ENCODE measurements at regions not wholly inside any gene's neighbourhood (a gene's known extent, or its start where the extent isn't known, plus 50 kb on each side); places are given as distances from the start of the nearest gene placed in this dataset.

DNA sequence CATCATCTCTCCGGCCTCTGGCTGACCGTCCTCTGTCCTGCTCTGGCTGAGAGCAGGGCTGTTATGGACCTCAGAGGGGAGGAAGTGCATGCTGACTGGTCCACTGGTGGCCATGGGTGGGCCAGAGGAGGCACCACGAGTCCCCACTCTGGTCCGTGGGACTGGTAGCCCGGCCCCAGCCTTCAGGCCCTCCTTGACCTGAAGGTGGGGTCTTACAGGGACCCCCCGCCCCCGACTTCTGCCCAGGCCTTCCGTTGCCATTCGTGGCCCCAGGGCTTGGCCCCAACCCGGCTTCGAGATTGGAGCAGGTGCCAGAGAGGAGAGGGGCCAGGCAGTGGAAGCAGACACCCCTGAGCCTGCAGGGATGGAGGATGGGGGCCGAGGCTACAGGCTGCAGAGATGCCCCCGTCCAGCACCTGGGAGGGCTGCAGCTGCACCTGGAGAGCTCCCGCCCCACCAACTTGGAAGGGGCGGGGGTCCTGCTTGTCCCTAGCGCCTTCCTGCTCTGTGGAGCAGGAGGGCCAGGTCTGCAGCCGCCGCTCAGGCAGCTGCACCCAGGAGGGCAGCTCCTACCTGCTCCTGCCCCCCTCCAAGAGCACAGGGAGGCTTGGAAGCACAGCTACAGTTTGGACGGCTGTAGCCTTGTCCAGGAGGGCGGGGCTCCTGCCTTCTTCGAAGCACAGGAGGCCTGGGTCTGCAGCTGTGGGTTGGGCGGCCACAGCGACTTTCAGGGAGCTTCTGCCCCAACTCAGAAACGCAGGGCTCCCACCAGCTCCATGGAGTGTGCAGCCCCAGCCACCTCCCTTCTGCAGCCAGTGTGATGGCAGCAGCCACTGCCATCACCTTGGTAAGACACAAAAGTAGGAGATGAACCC, 142.5 kb downstream of the KLF13 start:
- no peak for DNase-seq (ENCODE audit: low read depth, low spot score)

GRCh38 chr15:31469786-31470525, 143.3 kb downstream of the KLF13 start:
- no peak overlapping the region for H3K27ac ChIP-seq

More for the DNA sequence above, 142.5 kb downstream of the KLF13 start:
- no peak overlapping the region for H3K4me3 ChIP-seq
- no peak overlapping the region for H3K9ac ChIP-seq (ENCODE audit: insufficient read length)
- TF ChIP-seq EZH2 (IDR thresholded peaks at IDR 0.05) (no peak), FOXP2 (optimal IDR thresholded peaks at IDR 0.05; ENCODE audit: control extremely low read depth, extremely low read length, insufficient read depth) (no peak), POLR2AphosphoS5 (IDR thresholded peaks at IDR 0.05; ENCODE audit: borderline replicate concordance, low read depth, low read length) (no peak)
- H3K36me3 ChIP-seq (ENCODE audit: insufficient read depth, low read length): no peaks in the 10 kb centered on the region
- no peaks in the 10 kb centered on the region for H3K9me3 ChIP-seq (ENCODE audit: low read depth, low read length)
- H3K27ac ChIP-seq: no peak overlapping the region

GRCh38 chr15:31470756-31471155, 144.1 kb downstream of the KLF13 start:
- H3K9ac ChIP-seq (ENCODE audit: insufficient read length): no peak overlapping the region
- H3K27ac ChIP-seq: no peak overlapping the region
- no peaks in the 10 kb centered on the region for H3K36me3 ChIP-seq (ENCODE audit: insufficient read depth, low read length)
- no peak overlapping the region for H3K4me3 ChIP-seq
- DNase-seq (ENCODE audit: low read depth, low spot score): no peak
- TF ChIP-seq POLR2AphosphoS5 (IDR thresholded peaks at IDR 0.05; ENCODE audit: borderline replicate concordance, low read depth, low read length) (no peak), EZH2 (IDR thresholded peaks at IDR 0.05) (no peak), FOXP2 (optimal IDR thresholded peaks at IDR 0.05; ENCODE audit: control extremely low read depth, extremely low read length, insufficient read depth) (no peak)
- no peaks in the 10 kb centered on the region for H3K9me3 ChIP-seq (ENCODE audit: low read depth, low read length)

More at GRCh38 chr15:31469786-31470525, 143.3 kb downstream of the KLF13 start:
- no peak overlapping the region for H3K9ac ChIP-seq (ENCODE audit: insufficient read length)
- H3K4me3 ChIP-seq: no peak overlapping the region
- TF ChIP-seq FOXP2 (optimal IDR thresholded peaks at IDR 0.05; ENCODE audit: control extremely low read depth, extremely low read length, insufficient read depth) (no peak), EZH2 (IDR thresholded peaks at IDR 0.05) (no peak), POLR2AphosphoS5 (IDR thresholded peaks at IDR 0.05; ENCODE audit: borderline replicate concordance, low read depth, low read length) (no peak)
- no peaks in the 10 kb centered on the region for H3K36me3 ChIP-seq (ENCODE audit: insufficient read depth, low read length)
- H3K9me3 ChIP-seq (ENCODE audit: low read depth, low read length): no peaks in the 10 kb centered on the region
- no peak for DNase-seq (ENCODE audit: low read depth, low spot score)

DNA sequence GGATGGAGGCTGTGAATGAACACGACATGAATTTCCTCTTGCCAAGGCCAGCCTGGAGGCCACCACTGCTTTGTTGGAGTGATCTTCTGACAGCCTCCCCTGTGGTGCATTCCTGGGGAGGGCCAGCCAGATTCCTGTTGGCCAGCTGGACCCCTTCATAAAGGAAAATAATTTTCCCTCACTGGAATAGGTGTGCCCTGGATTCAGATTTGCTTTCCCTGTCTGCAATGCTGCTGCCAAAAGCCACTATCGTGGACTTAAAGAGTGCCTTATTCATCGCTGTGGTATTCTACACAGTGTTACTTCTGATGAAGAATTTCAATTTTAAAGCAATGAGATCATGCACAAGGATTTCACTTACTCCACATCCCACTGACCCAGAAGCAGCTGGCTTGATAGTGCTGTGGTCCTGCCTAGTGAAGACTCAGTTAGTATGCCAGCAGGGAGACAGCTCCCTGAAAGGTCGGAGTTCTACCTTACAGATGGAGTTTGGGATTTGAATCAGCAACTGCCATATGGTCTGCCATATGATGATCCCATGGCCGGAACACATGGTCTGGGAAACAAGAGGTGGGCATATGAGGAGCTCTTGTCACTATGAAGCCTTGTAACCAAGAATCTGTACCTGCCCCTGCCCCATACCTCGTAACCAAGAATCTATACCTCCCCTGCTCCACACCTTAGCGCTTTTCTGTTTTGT, 145.2 kb downstream of the KLF13 start:
- no peak overlapping the region for H3K4me3 ChIP-seq
- DNase-seq (ENCODE audit: low read depth, low spot score): no peak

DNA sequence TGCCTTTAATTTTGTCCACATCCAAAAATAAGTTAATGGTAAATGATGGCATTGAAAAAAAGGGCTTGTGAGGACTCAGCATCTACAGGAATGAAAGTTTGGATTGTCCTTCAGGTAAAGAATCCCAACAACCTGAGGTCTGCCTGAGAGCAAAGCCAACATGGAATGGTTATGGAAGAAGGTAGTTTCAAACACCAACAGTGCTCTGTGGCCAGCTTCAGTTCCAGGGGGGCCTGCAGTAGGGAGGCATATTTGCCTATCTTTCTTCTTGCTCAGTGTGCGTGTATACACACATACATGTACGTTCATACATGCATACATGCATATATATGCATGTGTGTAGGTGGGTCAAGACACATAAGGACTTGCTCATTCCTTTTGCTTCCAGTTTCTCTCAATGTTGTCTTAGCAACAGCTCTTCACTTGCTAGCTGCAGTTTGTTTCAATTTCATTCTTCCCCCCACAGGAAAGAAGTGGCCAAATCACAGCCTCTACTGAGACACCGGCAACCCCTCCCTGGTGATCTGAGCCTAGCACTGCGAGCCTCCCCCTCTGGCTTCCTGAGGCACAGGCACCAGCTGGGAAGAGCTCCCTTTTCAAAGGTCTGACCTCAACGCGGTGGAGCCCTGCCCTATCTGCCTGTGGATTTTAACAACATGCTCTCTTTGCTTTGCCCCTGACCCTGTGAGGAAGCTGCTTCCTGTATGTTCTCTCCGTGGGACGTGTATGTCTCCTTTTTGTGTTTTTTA, 146.2 kb downstream of the KLF13 start:
- no peak for DNase-seq (ENCODE audit: low read depth, low spot score)
- no peak for TF ChIP-seq FOXP2 (optimal IDR thresholded peaks at IDR 0.05; ENCODE audit: control extremely low read depth, extremely low read length, insufficient read depth)
- TF ChIP-seq EZH2 (IDR thresholded peaks at IDR 0.05): no peak
- no peak for TF ChIP-seq POLR2AphosphoS5 (IDR thresholded peaks at IDR 0.05; ENCODE audit: borderline replicate concordance, low read depth, low read length)
- Histone ChIP-seq H3K4me3 (no peak overlapping the region), H3K36me3 (ENCODE audit: insufficient read depth, low read length) (no peaks in the 10 kb centered on the region), H3K9ac (ENCODE audit: insufficient read length) (no peak overlapping the region), H3K27ac (no peak overlapping the region), H3K9me3 (ENCODE audit: low read depth, low read length) (no peaks in the 10 kb centered on the region)

More for the DNA sequence above, 145.2 kb downstream of the KLF13 start:
- Histone ChIP-seq H3K9me3 (ENCODE audit: low read depth, low read length) (no peaks in the 10 kb centered on the region), H3K36me3 (ENCODE audit: insufficient read depth, low read length) (no peaks in the 10 kb centered on the region), H3K9ac (ENCODE audit: insufficient read length) (no peak overlapping the region), H3K27ac (no peak overlapping the region)
- TF ChIP-seq FOXP2 (optimal IDR thresholded peaks at IDR 0.05; ENCODE audit: control extremely low read depth, extremely low read length, insufficient read depth) (no peak), POLR2AphosphoS5 (IDR thresholded peaks at IDR 0.05; ENCODE audit: borderline replicate concordance, low read depth, low read length) (no peak), EZH2 (IDR thresholded peaks at IDR 0.05) (no peak)

DNA sequence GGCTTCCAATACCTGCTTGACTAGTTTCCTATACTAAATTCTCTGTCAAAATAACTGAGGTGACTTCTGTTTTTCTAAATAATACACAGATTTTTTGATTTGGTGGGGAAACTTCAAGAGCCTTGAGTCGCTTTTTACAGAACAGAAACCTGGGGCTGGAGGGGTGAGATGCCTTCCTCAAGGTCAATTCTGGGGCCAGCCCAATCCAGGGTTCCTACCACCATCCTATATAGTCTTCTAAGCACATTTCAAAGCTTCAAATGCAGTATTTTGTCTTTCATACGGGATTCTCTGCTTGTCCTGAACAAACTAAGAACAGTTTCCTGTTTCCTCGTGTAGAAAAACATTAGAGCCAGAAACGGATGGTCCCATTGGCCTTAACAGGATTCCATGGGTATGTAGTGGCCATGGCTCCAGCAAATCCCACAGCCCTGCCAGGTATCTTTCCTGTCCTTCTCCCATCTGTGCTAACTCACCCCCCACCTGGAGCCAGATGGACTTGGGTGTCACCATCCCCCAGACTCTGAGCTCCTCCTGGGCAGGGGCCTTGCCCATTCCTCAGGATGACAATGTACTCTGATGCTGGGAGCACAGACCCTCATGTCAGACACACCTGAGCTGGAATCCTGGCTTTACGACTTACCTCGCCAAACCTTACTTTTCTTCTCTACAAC, 146.9 kb downstream of the KLF13 start:
- H3K4me3 ChIP-seq: no peak overlapping the region

More for the DNA sequence above, 146.9 kb downstream of the KLF13 start:
- Histone ChIP-seq H3K36me3 (ENCODE audit: insufficient read depth, low read length) (no peaks in the 10 kb centered on the region), H3K27ac (no peak overlapping the region), H3K9ac (ENCODE audit: insufficient read length) (no peak overlapping the region), H3K9me3 (ENCODE audit: low read depth, low read length) (no peaks in the 10 kb centered on the region)
- TF ChIP-seq FOXP2 (optimal IDR thresholded peaks at IDR 0.05; ENCODE audit: control extremely low read depth, extremely low read length, insufficient read depth) (no peak), POLR2AphosphoS5 (IDR thresholded peaks at IDR 0.05; ENCODE audit: borderline replicate concordance, low read depth, low read length) (no peak), EZH2 (IDR thresholded peaks at IDR 0.05) (no peak)
- DNase-seq (ENCODE audit: low read depth, low spot score): no peak
